IMR-90 (cell line): ENCODE measurements at regions not wholly inside any gene's neighbourhood (a gene's known extent, or its start where the extent isn't known, plus 50 kb on each side); places are given as distances from the start of the nearest gene placed in this dataset.

Experiments used
- ATAC-seq: fragments of 200-7000 bp; cut with Tn5 transposase; 2 replicates; pipeline ENCODE4 v1.9.1; 2020; ENCODE audit warnings: low read depth, mild to moderate bottlenecking, moderate library complexity
- BruUV-seq: library from RNA; stranded (reverse); fragments of 400-500 nt; replicated peaks from 2 replicates; lab custom pipeline; 2021; lab: Mats Ljungman, UMichigan
- CTCF ChIA-PET: fragments of 300-600 bp; formaldehyde crosslinking; extraction: SDS; loops from one replicate; lab custom pipeline; 2021; ENCODE audit warnings: antibody characterized with exemption; lab: Yijun Ruan, JAX
- POLR2A ChIA-PET: fragments of 300-600 bp; sonication (Branson Sonifier 250); formaldehyde crosslinking; loops from one replicate; lab custom pipeline; 2022; ENCODE audit warnings: antibody characterized with exemption; ENCODE audit not compliant: unreplicated experiment; lab: Charles Lee
- DNase-seq: peaks from one replicate; pipeline ENCODE4 v3.0.0; 2013
- H2AFZ ChIP-seq: replicated peaks from 2 replicates; pipeline ENCODE3; 2013; ENCODE audit warnings: low read length, mild to moderate bottlenecking; ENCODE audit not compliant: poor library complexity
- H2AK5ac ChIP-seq: 2 replicates; pipeline ENCODE4 v1.6.1; 2013; ENCODE audit warnings: low read depth, low read length, inconsistent platforms
- H2AK9ac ChIP-seq: replicated peaks from 2 replicates; pipeline ENCODE3; 2013; ENCODE audit warnings: mild to moderate bottlenecking, low read depth, low read length, moderate library complexity; ENCODE audit not compliant: poor library complexity
- H2BK120ac ChIP-seq: 2 replicates; pipeline ENCODE4 v1.6.1; 2013; ENCODE audit warnings: low read depth, low read length, inconsistent platforms
- H2BK15ac ChIP-seq: 3 replicates; pipeline ENCODE4 v1.6.1; 2013; ENCODE audit warnings: low read depth, low read length, inconsistent platforms
- H2BK20ac ChIP-seq: 2 replicates; pipeline ENCODE4 v1.6.1; 2013; ENCODE audit warnings: low read depth, mild to moderate bottlenecking, inconsistent platforms, low read length, moderate library complexity
- H2BK5ac ChIP-seq: 2 replicates; pipeline ENCODE4 v1.6.1; 2013; ENCODE audit warnings: mild to moderate bottlenecking, low read depth, low read length, inconsistent platforms; ENCODE audit not compliant: poor library complexity, severe bottlenecking
- H3K14ac ChIP-seq: replicated peaks from 2 replicates; pipeline ENCODE4 v1.6.1; 2013; ENCODE audit warnings: low read depth, low read length, inconsistent platforms
- H3K18ac ChIP-seq: 2 replicates; pipeline ENCODE4 v1.6.1; 2013; ENCODE audit warnings: low read depth, low read length, control low read depth
- H3K23ac ChIP-seq: 2 replicates; pipeline ENCODE4 v1.6.1; 2013; ENCODE audit warnings: low read depth, low read length, inconsistent platforms
- H3K27ac ChIP-seq: 2 replicates; pipeline ENCODE4 v1.5.1; 2013; ENCODE audit warnings: mild to moderate bottlenecking, control low read depth, low read length; ENCODE audit not compliant: insufficient read depth
- H3K27me3 ChIP-seq: 2 replicates; pipeline ENCODE4 v1.6.1; 2013; ENCODE audit warnings: low read length; ENCODE audit not compliant: control insufficient read depth, insufficient read depth
- H3K36me3 ChIP-seq: 2 replicates; pipeline ENCODE4 v1.6.1; 2013; ENCODE audit warnings: low read length, mixed read lengths; ENCODE audit not compliant: control insufficient read depth, insufficient read depth
- H3K4ac ChIP-seq: 2 replicates; pipeline ENCODE4 v1.6.1; 2013; ENCODE audit warnings: low read depth, low read length, inconsistent platforms
- H3K4me1 ChIP-seq: 2 replicates; pipeline ENCODE4 v1.6.1; 2013; ENCODE audit warnings: low read length, mixed read lengths; ENCODE audit not compliant: control insufficient read depth, insufficient read depth
- H3K4me2 ChIP-seq: 2 replicates; pipeline ENCODE4 v1.6.1; 2013; ENCODE audit warnings: low read depth, mild to moderate bottlenecking, control low read depth, low read length, moderate library complexity
- H3K4me3 ChIP-seq: 2 replicates; pipeline ENCODE4 v1.5.1; 2013; ENCODE audit warnings: low read depth, mild to moderate bottlenecking, control low read depth, low read length, moderate library complexity; ENCODE audit not compliant: insufficient read depth
- H3K56ac ChIP-seq: 2 replicates; pipeline ENCODE4 v1.6.1; 2013; ENCODE audit warnings: low read length, inconsistent platforms; ENCODE audit not compliant: insufficient read depth; ENCODE audit errors: extremely low read depth
- H3K79me1 ChIP-seq, 2 experiments: 2 replicates each; pipeline ENCODE4 v1.6.1; 2013; ENCODE audit warnings: low read length in 2 of 2, inconsistent platforms in 1 of 2, low read depth in 1 of 2
- H3K9ac ChIP-seq: 2 replicates; pipeline ENCODE4 v1.6.1; 2013; ENCODE audit warnings: low read depth, low read length, control low read depth
- H3K9me1 ChIP-seq: 2 replicates; pipeline ENCODE4 v1.6.1; 2013; ENCODE audit warnings: low read length, inconsistent platforms; ENCODE audit not compliant: insufficient read depth
- H3K9me3 ChIP-seq: 2 replicates; pipeline ENCODE4 v1.6.1; 2013; ENCODE audit warnings: low read length; ENCODE audit not compliant: control insufficient read depth, insufficient read depth
- H4K20me1 ChIP-seq: 2 replicates; pipeline ENCODE4 v1.6.1; 2013; ENCODE audit warnings: low read length, inconsistent platforms; ENCODE audit not compliant: insufficient read depth
- H4K5ac ChIP-seq: 2 replicates; pipeline ENCODE4 v1.6.1; 2013; ENCODE audit warnings: mild to moderate bottlenecking, low read depth, low read length, control low read depth
- H4K8ac ChIP-seq, 2 experiments: 2 replicates each; pipeline ENCODE4 v1.6.1; 2013; ENCODE audit warnings: low read depth in 2 of 2, low read length in 2 of 2, control low read depth in 1 of 2, inconsistent platforms in 1 of 2
- H4K91ac ChIP-seq: 2 replicates; pipeline ENCODE4 v1.6.1; 2013; ENCODE audit warnings: low read depth, low read length, inconsistent platforms; ENCODE audit not compliant: insufficient read depth
- BHLHE40 ChIP-seq: fragments of 150-350 bp; IDR thresholded peaks from 2 replicates; pipeline ENCODE4 v1.6.1; 2016; ENCODE audit warnings: mild to moderate bottlenecking, low read depth, low read length
- CEBPB ChIP-seq: IDR thresholded peaks from 2 replicates; pipeline ENCODE4 v1.6.1; 2012; ENCODE audit warnings: low read depth, low read length, improper control_type of control experiment
- CHD1 ChIP-seq: IDR thresholded peaks from 2 replicates; pipeline ENCODE4 v1.6.1; 2012; ENCODE audit warnings: low read depth, low read length, improper control_type of control experiment
- FOS ChIP-seq: fragments of 150-350 bp; IDR thresholded peaks from 2 replicates; pipeline ENCODE4 v1.6.1; 2016; ENCODE audit warnings: low read depth, low read length
- MAFK ChIP-seq: IDR thresholded peaks from 2 replicates; pipeline ENCODE4 v1.6.1; 2012; ENCODE audit warnings: low read depth, low read length, improper control_type of control experiment
- MAZ ChIP-seq: IDR thresholded peaks from 2 replicates; pipeline ENCODE4 v1.6.1; 2012; ENCODE audit warnings: low read depth, mild to moderate bottlenecking, low read length, improper control_type of control experiment, moderate library complexity, borderline replicate concordance
- MXI1 ChIP-seq: IDR thresholded peaks from 2 replicates; pipeline ENCODE4 v1.6.1; 2012; ENCODE audit warnings: low read depth, mild to moderate bottlenecking, low read length, moderate library complexity, borderline replicate concordance
- NFE2L2 ChIP-seq: fragments of 150-350 bp; IDR thresholded peaks from 2 replicates; pipeline ENCODE4 v1.6.1; 2016; ENCODE audit warnings: low read depth, mild to moderate bottlenecking, low read length
- POLR2A ChIP-seq: IDR thresholded peaks from 2 replicates; pipeline ENCODE4 v1.6.1; 2012; ENCODE audit warnings: mild to moderate bottlenecking, low read depth, low read length
- RAD21 ChIP-seq: IDR thresholded peaks from 2 replicates; pipeline ENCODE4 v1.6.1; 2012; ENCODE audit warnings: low read length, improper control_type of control experiment
- RCOR1 ChIP-seq: IDR thresholded peaks from 2 replicates; pipeline ENCODE4 v1.6.1; 2012; ENCODE audit warnings: mild to moderate bottlenecking, low read length, improper control_type of control experiment; ENCODE audit not compliant: insufficient replicate concordance
- RFX5 ChIP-seq: IDR thresholded peaks from 2 replicates; pipeline ENCODE4 v1.8.0; 2012; ENCODE audit warnings: low read depth, mild to moderate bottlenecking, low read length, moderate library complexity
- SMC3 ChIP-seq: fragments of 150-350 bp; IDR thresholded peaks from 2 replicates; pipeline ENCODE4 v1.6.1; 2016; ENCODE audit warnings: low read depth, mild to moderate bottlenecking, antibody characterized with exemption, low read length, moderate library complexity
- WGBS, 2 experiments: methylation state at CpG; one replicate each; pipeline versions ENCODE4 v1.1.5 to v1.1.7; 2013; ENCODE audit warnings: missing lambda C conversion rate in 2 of 2; ENCODE audit not compliant: insufficient read length in 1 of 2; ENCODE audit errors: extremely low coverage in 2 of 2; 5-methylcytosine and 5-hydroxymethylcytosine counted together
- dilution Hi-C: fragments of 300-500 bp; cut with HindIII; formaldehyde crosslinking; loops from one replicate; pipeline ENCODE4 v1.14.3; 2018; ENCODE audit warnings: low sequenced_read_pairs; ENCODE audit not compliant: unreplicated experiment
- in situ Hi-C: fragments of 300-500 bp; cut with MboI; formaldehyde crosslinking; loops from 3 replicates; pipeline ENCODE4 v1.14.3; 2019; ENCODE audit warnings: low sequenced_read_pairs, inconsistent platforms, mixed read lengths
- intact Hi-C: fragments of 100-400 bp; cut with micrococcal nuclease; formaldehyde crosslinking; loops from 2 replicates; pipeline ENCODE4 v1.10.0; 2022
- TF ChIP-seq, protein P1 (sequence below): conservative IDR thresholded peaks from 2 replicates; pipeline ENCODE4 v1.5.1; 2012; ENCODE audit warnings: mild to moderate bottlenecking, low read depth, low read length, improper control_type of control experiment
- TF ChIP-seq, protein P2 (sequence below): fragments of 150-350 bp; IDR thresholded peaks from 2 replicates; pipeline ENCODE4 v1.6.1; 2017; ENCODE audit warnings: mild to moderate bottlenecking, antibody characterized with exemption, low read length, low read depth
- TF ChIP-seq, protein P3 (sequence below): fragments of 150-350 bp; IDR thresholded peaks from 2 replicates; pipeline ENCODE4 v1.6.1; 2016; ENCODE audit warnings: low read depth, mild to moderate bottlenecking, low read length, moderate library complexity, borderline replicate concordance

DNA sequence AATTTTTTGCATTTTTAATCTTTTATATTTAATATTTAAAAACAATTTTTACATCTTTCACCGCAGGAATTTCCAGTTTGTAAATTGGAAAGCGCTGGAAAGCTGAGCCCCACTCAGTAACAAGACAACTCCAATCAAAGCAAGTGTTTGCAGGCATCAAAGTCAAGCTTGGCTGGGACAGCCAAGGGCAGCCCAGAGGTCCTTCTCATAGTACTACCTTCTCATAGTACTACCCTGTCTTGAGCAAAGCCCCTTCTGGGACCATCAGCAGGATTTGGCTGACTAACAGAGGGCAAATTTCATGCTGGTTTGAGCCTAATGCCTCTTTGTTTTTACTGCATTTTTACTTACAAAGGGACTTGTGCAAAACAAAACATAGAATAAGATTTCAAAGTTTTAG, 228.3 kb downstream of the SIM1 start:
- no peaks in the 10 kb centered on the region for H3K9me1 ChIP-seq
- H2AFZ ChIP-seq: no peak overlapping the region
- H2BK15ac ChIP-seq: no peak overlapping the region
- H3K4ac ChIP-seq: no peak overlapping the region
- H4K20me1 ChIP-seq: no peaks in the 10 kb centered on the region
- no TSS peak for BruUV-seq
- ATAC-seq: no peak
- no peak overlapping the region for H2BK5ac ChIP-seq
- no peak overlapping the region for H3K18ac ChIP-seq
- no peak overlapping the region for H4K8ac ChIP-seq
- H3K27me3 ChIP-seq: no peaks in the 10 kb centered on the region
- intact Hi-C loops (loop anchor here (10.0 kb wide), 1 partner anchor 122 kb away; no protein-coding TSS in a partner anchor), dilution Hi-C loops (no loop called here), in situ Hi-C loops (no loop called here)
- H3K4me3 ChIP-seq: no peak overlapping the region
- H2AK9ac ChIP-seq: no peak overlapping the region
- no peak overlapping the region for H2AK5ac ChIP-seq
- H3K36me3 ChIP-seq: no peaks in the 10 kb centered on the region
- TF ChIP-seq MXI1: no peak
- no peak for TF ChIP-seq MAFK
- TF ChIP-seq, protein P1, sequence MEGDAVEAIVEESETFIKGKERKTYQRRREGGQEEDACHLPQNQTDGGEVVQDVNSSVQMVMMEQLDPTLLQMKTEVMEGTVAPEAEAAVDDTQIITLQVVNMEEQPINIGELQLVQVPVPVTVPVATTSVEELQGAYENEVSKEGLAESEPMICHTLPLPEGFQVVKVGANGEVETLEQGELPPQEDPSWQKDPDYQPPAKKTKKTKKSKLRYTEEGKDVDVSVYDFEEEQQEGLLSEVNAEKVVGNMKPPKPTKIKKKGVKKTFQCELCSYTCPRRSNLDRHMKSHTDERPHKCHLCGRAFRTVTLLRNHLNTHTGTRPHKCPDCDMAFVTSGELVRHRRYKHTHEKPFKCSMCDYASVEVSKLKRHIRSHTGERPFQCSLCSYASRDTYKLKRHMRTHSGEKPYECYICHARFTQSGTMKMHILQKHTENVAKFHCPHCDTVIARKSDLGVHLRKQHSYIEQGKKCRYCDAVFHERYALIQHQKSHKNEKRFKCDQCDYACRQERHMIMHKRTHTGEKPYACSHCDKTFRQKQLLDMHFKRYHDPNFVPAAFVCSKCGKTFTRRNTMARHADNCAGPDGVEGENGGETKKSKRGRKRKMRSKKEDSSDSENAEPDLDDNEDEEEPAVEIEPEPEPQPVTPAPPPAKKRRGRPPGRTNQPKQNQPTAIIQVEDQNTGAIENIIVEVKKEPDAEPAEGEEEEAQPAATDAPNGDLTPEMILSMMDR: no peak
- no peak for TF ChIP-seq POLR2A
- no peak for TF ChIP-seq MAZ
- no peak for TF ChIP-seq NFE2L2
- TF ChIP-seq CEBPB: no peak
- no peak for TF ChIP-seq RCOR1
- TF ChIP-seq CHD1: no peak
- no peak for TF ChIP-seq RFX5
- no peak for TF ChIP-seq RAD21
- TF ChIP-seq, protein P2, sequence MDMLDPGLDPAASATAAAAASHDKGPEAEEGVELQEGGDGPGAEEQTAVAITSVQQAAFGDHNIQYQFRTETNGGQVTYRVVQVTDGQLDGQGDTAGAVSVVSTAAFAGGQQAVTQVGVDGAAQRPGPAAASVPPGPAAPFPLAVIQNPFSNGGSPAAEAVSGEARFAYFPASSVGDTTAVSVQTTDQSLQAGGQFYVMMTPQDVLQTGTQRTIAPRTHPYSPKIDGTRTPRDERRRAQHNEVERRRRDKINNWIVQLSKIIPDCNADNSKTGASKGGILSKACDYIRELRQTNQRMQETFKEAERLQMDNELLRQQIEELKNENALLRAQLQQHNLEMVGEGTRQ: no peak
- TF ChIP-seq, protein P3, sequence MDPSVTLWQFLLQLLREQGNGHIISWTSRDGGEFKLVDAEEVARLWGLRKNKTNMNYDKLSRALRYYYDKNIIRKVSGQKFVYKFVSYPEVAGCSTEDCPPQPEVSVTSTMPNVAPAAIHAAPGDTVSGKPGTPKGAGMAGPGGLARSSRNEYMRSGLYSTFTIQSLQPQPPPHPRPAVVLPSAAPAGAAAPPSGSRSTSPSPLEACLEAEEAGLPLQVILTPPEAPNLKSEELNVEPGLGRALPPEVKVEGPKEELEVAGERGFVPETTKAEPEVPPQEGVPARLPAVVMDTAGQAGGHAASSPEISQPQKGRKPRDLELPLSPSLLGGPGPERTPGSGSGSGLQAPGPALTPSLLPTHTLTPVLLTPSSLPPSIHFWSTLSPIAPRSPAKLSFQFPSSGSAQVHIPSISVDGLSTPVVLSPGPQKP: no peak
- no peak for TF ChIP-seq BHLHE40
- TF ChIP-seq FOS: no peak
- TF ChIP-seq SMC3: no peak
- CTCF ChIA-PET: no interaction called here
- no peaks in the 10 kb centered on the region for H3K9me3 ChIP-seq
- no peaks in the 10 kb centered on the region for H3K4me1 ChIP-seq
- no peak overlapping the region for H2BK20ac ChIP-seq
- H3K79me1 ChIP-seq: no peaks in the 10 kb centered on the region
- no peak overlapping the region for H3K4me2 ChIP-seq
- POLR2A ChIA-PET: no interaction called here
- H3K23ac ChIP-seq: no peak overlapping the region
- H3K9ac ChIP-seq: no peak overlapping the region
- no peak overlapping the region for H3K56ac ChIP-seq
- WGBS, 2 experiments: no CpG with 5 or more reads among the region's 2 CpGs
- H2BK120ac ChIP-seq: no peak overlapping the region
- no peak overlapping the region for H4K5ac ChIP-seq
- no peak for DNase-seq
- H4K91ac ChIP-seq: no peak overlapping the region
- H3K14ac ChIP-seq: no peak overlapping the region
- H3K27ac ChIP-seq: no peak overlapping the region
